WTC11 (cell line): ENCODE measurements at regions not wholly inside any gene's neighbourhood (a gene's known extent, or its start where the extent isn't known, plus 50 kb on each side); places are given as distances from the start of the nearest gene placed in this dataset.

ENCODE experiments used
- ATAC-seq: fragments of 200-7000 bp; cut with Tn5 transposase; 2 replicates; pipeline ENCODE4 v1.10.0; 2021; ENCODE audit warnings: mild to moderate bottlenecking, moderate library complexity
- CTCF ChIA-PET: fragments of 300-600 bp; sonication (Branson Sonifier 250); formaldehyde crosslinking; loops from one replicate; lab custom pipeline; 2021; ENCODE audit warnings: antibody characterized with exemption; lab: Charles Lee
- POLR2A ChIA-PET: fragments of 350-600 bp; sonication (Branson Sonifier 250); formaldehyde crosslinking; loops from one replicate; lab custom pipeline; 2021; ENCODE audit warnings: antibody characterized with exemption; lab: Charles Lee
- DNase-seq: peaks from one replicate; pipeline ENCODE4 v3.0.0; 2021; ENCODE audit warnings: low spot score
- H3K27ac Mint-ChIP-seq: 2 replicates; pipeline ENCODE4 v1.8.0; 2021; ENCODE audit warnings: mixed read lengths
- H3K27me3 Mint-ChIP-seq: 2 replicates; pipeline ENCODE4 v1.8.0; 2021; ENCODE audit warnings: low read depth, mild to moderate bottlenecking, moderate library complexity, mixed read lengths
- H3K36me3 Mint-ChIP-seq: 2 replicates; pipeline ENCODE4 v1.8.0; 2021; ENCODE audit warnings: mixed read lengths
- H3K4me1 Mint-ChIP-seq: 2 replicates; pipeline ENCODE4 v1.8.0; 2022; ENCODE audit warnings: mixed read lengths
- H3K4me3 Mint-ChIP-seq: 2 replicates; pipeline ENCODE4 v1.8.0; 2021; ENCODE audit warnings: mild to moderate bottlenecking, moderate library complexity, mixed read lengths
- H3K9me3 Mint-ChIP-seq: 2 replicates; pipeline ENCODE4 v1.8.0; 2021; ENCODE audit warnings: mixed read lengths
- CREM ChIP-seq: sonication (generic); formaldehyde crosslinking; IDR thresholded peaks from 2 replicates; pipeline ENCODE4 v1.8.1; 2022; ENCODE audit warnings: mild to moderate bottlenecking, missing genetic modification reagents, moderate library complexity
- E2F5 ChIP-seq: sonication (generic); formaldehyde crosslinking; IDR thresholded peaks from 2 replicates; pipeline ENCODE4 v1.8.1; 2022; ENCODE audit warnings: mild to moderate bottlenecking, moderate library complexity, missing genetic modification reagents
- EMX1 ChIP-seq: fragments of 250-450 bp; sonication (Bioruptor Pico); IDR thresholded peaks from 2 replicates; pipeline ENCODE4 v1.8.0; 2021; ENCODE audit warnings: mild to moderate bottlenecking
- IRF1 ChIP-seq: sonication (generic); formaldehyde crosslinking; IDR thresholded peaks from 2 replicates; pipeline ENCODE4 v1.8.0; 2023; ENCODE audit warnings: missing genetic modification reagents
- KAT7 ChIP-seq: sonication (generic); formaldehyde crosslinking; IDR thresholded peaks from 2 replicates; pipeline ENCODE4 v1.8.1; 2023; ENCODE audit warnings: missing genetic modification reagents, mild to moderate bottlenecking, borderline replicate concordance
- MXD4 ChIP-seq: fragments of 250-450 bp; sonication (Bioruptor Pico); IDR thresholded peaks from 2 replicates; pipeline ENCODE4 v1.8.0; 2021; ENCODE audit warnings: mild to moderate bottlenecking, moderate library complexity, borderline replicate concordance
- NFE2L1 ChIP-seq: sonication (generic); formaldehyde crosslinking; IDR thresholded peaks from 2 replicates; pipeline ENCODE4 v1.8.1; 2023; ENCODE audit warnings: missing genetic modification reagents
- NR1H2 ChIP-seq: sonication (generic); formaldehyde crosslinking; IDR thresholded peaks from 2 replicates; pipeline ENCODE4 v1.9.0; 2021; ENCODE audit warnings: mild to moderate bottlenecking, moderate library complexity, missing genetic modification reagents
- NR2C2 ChIP-seq: sonication (generic); formaldehyde crosslinking; IDR thresholded peaks from 2 replicates; pipeline ENCODE4 v1.8.0; 2022; ENCODE audit warnings: mild to moderate bottlenecking, missing genetic modification reagents
- PRRX2 ChIP-seq: fragments of 250-450 bp; sonication (Bioruptor Pico); IDR thresholded peaks from 2 replicates; pipeline ENCODE4 v1.8.0; 2021; ENCODE audit warnings: mild to moderate bottlenecking
- USF1 ChIP-seq: sonication (generic); formaldehyde crosslinking; IDR thresholded peaks from 2 replicates; pipeline ENCODE4 v1.8.0; 2022; ENCODE audit warnings: mild to moderate bottlenecking, missing genetic modification reagents
- ZMAT4 ChIP-seq: fragments of 250-450 bp; sonication (Bioruptor Pico); IDR thresholded peaks from 2 replicates; pipeline ENCODE4 v1.9.0; 2021; ENCODE audit warnings: mild to moderate bottlenecking
- ZNF121 ChIP-seq: sonication (generic); formaldehyde crosslinking; IDR thresholded peaks from 2 replicates; pipeline ENCODE4 v1.8.0; 2023; ENCODE audit warnings: missing genetic modification reagents
- ZNF138 ChIP-seq: sonication (generic); formaldehyde crosslinking; conservative IDR thresholded peaks from 2 replicates; pipeline ENCODE4 v1.8.1; 2022; ENCODE audit warnings: mild to moderate bottlenecking, moderate library complexity, missing genetic modification reagents
- ZNF317 ChIP-seq: sonication (generic); formaldehyde crosslinking; IDR thresholded peaks from 2 replicates; pipeline ENCODE4 v1.8.1; 2023; ENCODE audit warnings: low read depth, mild to moderate bottlenecking, moderate library complexity, missing genetic modification reagents, borderline replicate concordance
- TF ChIP-seq, protein P1 (sequence below): fragments of 250-450 bp; sonication (Bioruptor Pico); IDR thresholded peaks from 2 replicates; pipeline ENCODE4 v1.9.0; 2021; ENCODE audit warnings: moderate library complexity, mild to moderate bottlenecking, inconsistent platforms, borderline replicate concordance
- TF ChIP-seq, protein P2 (sequence below): sonication (generic); formaldehyde crosslinking; IDR thresholded peaks from 2 replicates; pipeline ENCODE4 v1.8.0; 2022; ENCODE audit warnings: missing genetic modification reagents
- TF ChIP-seq, protein P3 (sequence below): sonication (generic); formaldehyde crosslinking; IDR thresholded peaks from 2 replicates; pipeline ENCODE4 v1.8.0; 2022; ENCODE audit warnings: mild to moderate bottlenecking, missing genetic modification reagents

- no peak for TF ChIP-seq MXD4 (CRISPR knock-in tag)
- TF ChIP-seq E2F5 (CRISPR knock-in tag), result no peak
- TF ChIP-seq ZMAT4 (CRISPR knock-in tag), result no peak
- no peak for TF ChIP-seq IRF1 (CRISPR knock-in tag)
- no peak for TF ChIP-seq KAT7 (CRISPR knock-in tag)
- TF ChIP-seq, protein P1, sequence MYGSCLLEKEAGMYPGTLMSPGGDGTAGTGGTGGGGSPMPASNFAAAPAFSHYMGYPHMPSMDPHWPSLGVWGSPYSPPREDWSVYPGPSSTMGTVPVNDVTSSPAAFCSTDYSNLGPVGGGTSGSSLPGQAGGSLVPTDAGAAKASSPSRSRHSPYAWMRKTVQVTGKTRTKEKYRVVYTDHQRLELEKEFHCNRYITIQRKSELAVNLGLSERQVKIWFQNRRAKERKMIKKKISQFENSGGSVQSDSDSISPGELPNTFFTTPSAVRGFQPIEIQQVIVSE (CRISPR knock-in tag), result no peak
- TF ChIP-seq, protein P2, sequence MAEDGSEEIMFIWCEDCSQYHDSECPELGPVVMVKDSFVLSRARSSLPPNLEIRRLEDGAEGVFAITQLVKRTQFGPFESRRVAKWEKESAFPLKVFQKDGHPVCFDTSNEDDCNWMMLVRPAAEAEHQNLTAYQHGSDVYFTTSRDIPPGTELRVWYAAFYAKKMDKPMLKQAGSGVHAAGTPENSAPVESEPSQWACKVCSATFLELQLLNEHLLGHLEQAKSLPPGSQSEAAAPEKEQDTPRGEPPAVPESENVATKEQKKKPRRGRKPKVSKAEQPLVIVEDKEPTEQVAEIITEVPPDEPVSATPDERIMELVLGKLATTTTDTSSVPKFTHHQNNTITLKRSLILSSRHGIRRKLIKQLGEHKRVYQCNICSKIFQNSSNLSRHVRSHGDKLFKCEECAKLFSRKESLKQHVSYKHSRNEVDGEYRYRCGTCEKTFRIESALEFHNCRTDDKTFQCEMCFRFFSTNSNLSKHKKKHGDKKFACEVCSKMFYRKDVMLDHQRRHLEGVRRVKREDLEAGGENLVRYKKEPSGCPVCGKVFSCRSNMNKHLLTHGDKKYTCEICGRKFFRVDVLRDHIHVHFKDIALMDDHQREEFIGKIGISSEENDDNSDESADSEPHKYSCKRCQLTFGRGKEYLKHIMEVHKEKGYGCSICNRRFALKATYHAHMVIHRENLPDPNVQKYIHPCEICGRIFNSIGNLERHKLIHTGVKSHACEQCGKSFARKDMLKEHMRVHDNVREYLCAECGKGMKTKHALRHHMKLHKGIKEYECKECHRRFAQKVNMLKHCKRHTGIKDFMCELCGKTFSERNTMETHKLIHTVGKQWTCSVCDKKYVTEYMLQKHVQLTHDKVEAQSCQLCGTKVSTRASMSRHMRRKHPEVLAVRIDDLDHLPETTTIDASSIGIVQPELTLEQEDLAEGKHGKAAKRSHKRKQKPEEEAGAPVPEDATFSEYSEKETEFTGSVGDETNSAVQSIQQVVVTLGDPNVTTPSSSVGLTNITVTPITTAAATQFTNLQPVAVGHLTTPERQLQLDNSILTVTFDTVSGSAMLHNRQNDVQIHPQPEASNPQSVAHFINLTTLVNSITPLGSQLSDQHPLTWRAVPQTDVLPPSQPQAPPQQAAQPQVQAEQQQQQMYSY (CRISPR knock-in tag), result no peak
- TF ChIP-seq ZNF121 (CRISPR knock-in tag), result no peak
- no peak for TF ChIP-seq NFE2L1
- no peak for TF ChIP-seq ZNF138 (CRISPR knock-in tag)
- TF ChIP-seq ZNF317 (CRISPR knock-in tag), result no peak
These were observed 621.8 kb upstream of the NR5A2 start (continued) for GRCh38 chr1:199405634-199406196.

- no peaks in the 10 kb centered on the region for H3K27me3 Mint-ChIP-seq
These were observed 617.0 kb upstream of the NR5A2 start for GRCh38 chr1:199410462-199410861.

More at GRCh38 chr1:199410462-199410861, 617.0 kb upstream of the NR5A2 start:
- DNase-seq, result no peak
- no peaks in the 10 kb centered on the region for H3K36me3 Mint-ChIP-seq
- POLR2A ChIA-PET, result no interaction called here
- no peak overlapping the region for H3K27ac Mint-ChIP-seq
- TF ChIP-seq, protein P2 (CRISPR knock-in tag), result no peak
- TF ChIP-seq PRRX2 (CRISPR knock-in tag) (no peak), EMX1 (CRISPR knock-in tag) (no peak), USF1 (CRISPR knock-in tag) (no peak), ZNF317 (CRISPR knock-in tag) (no peak), NR2C2 (CRISPR knock-in tag) (no peak), NR1H2 (CRISPR knock-in tag) (no peak), CREM (CRISPR knock-in tag) (no peak)
- TF ChIP-seq, protein P3, sequence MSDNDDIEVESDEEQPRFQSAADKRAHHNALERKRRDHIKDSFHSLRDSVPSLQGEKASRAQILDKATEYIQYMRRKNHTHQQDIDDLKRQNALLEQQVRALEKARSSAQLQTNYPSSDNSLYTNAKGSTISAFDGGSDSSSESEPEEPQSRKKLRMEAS, result no peak
- peaks cover 9% of the 10 kb centered on the region for H3K4me1 Mint-ChIP-seq
- CTCF ChIA-PET, result no interaction called here
- no peak overlapping the region for H3K4me3 Mint-ChIP-seq
- no peak for ATAC-seq
- peaks cover 11% of the 10 kb centered on the region; the same call in 1 of the 2 replicates for H3K9me3 Mint-ChIP-seq
